SK-N-SH (cell line): ENCODE measurements at regions not wholly inside any gene's neighbourhood (a gene's known extent, or its start where the extent isn't known, plus 50 kb on each side); places are given as distances from the start of the nearest gene placed in this dataset.

Experiments
- EP300 ChIP-seq, 2 experiments: IDR thresholded peaks; 2 replicates each; pipeline versions ENCODE4 v1.4.0 to v1.6.1; 2012; ENCODE audit warnings: borderline replicate concordance in 1 of 2, low read depth in 1 of 2, low read length in 1 of 2
- JUND ChIP-seq: IDR thresholded peaks from 2 replicates; pipeline ENCODE4 v1.4.0; 2012
- MXI1 ChIP-seq: IDR thresholded peaks from 2 replicates; pipeline ENCODE4 v1.6.1; 2012; ENCODE audit warnings: mild to moderate bottlenecking, low read depth, low read length, improper control_type of control experiment
- NRF1 ChIP-seq: IDR thresholded peaks from 2 replicates; pipeline ENCODE4 v1.6.1; 2012; ENCODE audit warnings: low read depth, mild to moderate bottlenecking, low read length
- POLR2AphosphoS5 ChIP-seq: IDR thresholded peaks from 2 replicates; pipeline ENCODE4 v1.6.1; 2012; ENCODE audit warnings: low read depth, low read length
- TF ChIP-seq, protein P1 (sequence below): fragments of 200-600 bp; sonication (generic); IDR thresholded peaks from 2 replicates; pipeline ENCODE4 v1.6.1; 2017; ENCODE audit warnings: antibody characterized with exemption, mild to moderate bottlenecking, moderate library complexity

DNA sequence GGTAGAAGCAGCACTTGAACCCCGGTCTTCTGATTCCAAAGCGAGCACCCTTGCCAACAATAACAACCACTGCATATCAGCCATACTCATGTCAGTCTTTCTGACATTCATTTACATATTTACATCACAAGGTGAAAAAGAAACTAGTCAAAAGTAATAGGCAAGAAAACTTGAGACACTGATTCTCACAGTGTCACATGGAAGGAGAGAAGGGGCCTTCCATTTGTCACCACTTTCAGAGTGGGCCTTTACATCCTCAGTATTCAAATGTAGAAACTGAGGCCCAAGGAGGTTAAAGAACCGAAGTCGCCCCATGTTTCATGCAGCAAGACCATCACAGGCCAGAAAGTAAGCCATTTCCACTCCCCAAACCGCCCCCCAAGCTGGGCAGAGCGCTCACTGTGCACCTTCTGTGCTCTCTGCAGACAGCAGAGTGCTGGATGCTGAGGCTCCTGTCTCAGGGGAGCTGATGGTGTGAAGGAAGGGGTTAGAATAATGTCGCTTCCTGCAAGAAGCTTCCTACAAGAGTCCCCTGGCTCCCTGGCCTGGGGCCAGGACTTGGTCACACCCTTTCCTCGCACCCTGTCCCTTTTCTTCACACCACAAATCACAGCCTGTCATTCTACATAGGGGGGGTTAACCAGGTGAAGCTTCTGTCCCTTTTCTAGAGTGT, 260.1 kb downstream of the UACA start:
- no peak for TF ChIP-seq POLR2AphosphoS5
- TF ChIP-seq, protein P1, sequence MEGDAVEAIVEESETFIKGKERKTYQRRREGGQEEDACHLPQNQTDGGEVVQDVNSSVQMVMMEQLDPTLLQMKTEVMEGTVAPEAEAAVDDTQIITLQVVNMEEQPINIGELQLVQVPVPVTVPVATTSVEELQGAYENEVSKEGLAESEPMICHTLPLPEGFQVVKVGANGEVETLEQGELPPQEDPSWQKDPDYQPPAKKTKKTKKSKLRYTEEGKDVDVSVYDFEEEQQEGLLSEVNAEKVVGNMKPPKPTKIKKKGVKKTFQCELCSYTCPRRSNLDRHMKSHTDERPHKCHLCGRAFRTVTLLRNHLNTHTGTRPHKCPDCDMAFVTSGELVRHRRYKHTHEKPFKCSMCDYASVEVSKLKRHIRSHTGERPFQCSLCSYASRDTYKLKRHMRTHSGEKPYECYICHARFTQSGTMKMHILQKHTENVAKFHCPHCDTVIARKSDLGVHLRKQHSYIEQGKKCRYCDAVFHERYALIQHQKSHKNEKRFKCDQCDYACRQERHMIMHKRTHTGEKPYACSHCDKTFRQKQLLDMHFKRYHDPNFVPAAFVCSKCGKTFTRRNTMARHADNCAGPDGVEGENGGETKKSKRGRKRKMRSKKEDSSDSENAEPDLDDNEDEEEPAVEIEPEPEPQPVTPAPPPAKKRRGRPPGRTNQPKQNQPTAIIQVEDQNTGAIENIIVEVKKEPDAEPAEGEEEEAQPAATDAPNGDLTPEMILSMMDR, result no peak
- TF ChIP-seq EP300 (IDR thresholded peaks at IDR 0.05; ENCODE audit: borderline replicate concordance in 1 of 2, low read depth in 1 of 2, low read length in 1 of 2), result no peak
- TF ChIP-seq NRF1, result no peak
- TF ChIP-seq JUND, result no peak
- no peak for TF ChIP-seq MXI1
